GM18517 (cell line): ENCODE measurements at regions not wholly inside any gene's neighbourhood (a gene's known extent, or its start where the extent isn't known, plus 50 kb on each side); places are given as distances from the start of the nearest gene placed in this dataset.

Experiments
- ATAC-seq: cut with Tn5 transposase; IDR thresholded peaks from one replicate; pipeline ENCODE4 v1.9.1; 2021; ENCODE audit warnings: mild to moderate bottlenecking, moderate library complexity; ENCODE audit not compliant: unreplicated experiment

DNA sequence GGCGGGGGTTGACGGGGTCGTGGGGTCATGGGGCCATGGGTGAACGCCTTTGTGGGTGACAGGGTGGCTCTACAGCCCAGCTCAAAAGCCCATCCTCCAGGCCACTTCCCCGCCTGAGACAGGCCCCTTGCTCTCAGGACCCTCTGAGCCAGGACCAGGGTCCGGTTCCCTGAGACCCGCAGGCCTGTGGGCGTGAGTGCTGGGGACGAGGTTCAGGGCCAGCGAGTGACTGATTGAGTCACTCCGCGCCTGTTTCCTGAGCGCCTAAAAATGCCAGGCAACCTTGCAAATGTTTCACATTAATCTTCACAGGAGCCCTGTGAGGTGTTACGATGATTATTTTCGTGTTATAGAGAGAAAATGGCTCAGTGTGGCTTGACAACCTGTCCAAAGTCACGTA is 97.8 kb downstream of the ZNF674 start:
- no peak for ATAC-seq

DNA sequence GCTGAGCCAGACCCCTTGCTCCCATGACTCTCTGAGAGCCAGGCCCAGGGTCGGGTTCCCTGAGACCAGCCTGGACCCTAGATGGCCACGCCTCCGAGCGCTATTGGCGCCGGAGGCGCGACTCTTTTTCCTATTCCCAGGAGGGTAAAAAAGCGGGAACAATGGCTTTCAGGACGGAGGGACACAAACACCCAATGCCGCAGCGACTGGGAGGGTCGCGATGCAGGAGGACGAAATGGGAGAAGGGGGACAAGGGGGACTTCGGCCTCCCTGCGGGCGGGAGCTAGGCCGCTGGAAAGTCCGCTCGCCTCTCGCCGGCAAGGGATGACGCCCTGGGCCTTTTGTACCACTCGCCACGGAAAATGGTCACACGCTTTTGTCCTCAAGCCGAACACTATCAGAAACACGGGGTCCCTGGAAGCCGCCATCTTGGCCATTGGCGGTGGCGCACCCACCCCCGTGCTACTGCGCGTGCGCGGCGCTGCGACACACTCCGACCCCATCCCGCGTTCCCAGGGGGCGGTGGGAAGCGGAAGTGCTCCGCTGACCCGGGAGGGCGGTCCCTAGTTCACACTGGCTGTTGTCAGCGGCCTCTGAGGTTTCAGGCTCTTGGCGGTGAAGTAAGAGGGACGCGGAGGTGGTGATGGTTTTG is 98.4 kb downstream of the ZNF674 start:
- no peak for ATAC-seq

DNA sequence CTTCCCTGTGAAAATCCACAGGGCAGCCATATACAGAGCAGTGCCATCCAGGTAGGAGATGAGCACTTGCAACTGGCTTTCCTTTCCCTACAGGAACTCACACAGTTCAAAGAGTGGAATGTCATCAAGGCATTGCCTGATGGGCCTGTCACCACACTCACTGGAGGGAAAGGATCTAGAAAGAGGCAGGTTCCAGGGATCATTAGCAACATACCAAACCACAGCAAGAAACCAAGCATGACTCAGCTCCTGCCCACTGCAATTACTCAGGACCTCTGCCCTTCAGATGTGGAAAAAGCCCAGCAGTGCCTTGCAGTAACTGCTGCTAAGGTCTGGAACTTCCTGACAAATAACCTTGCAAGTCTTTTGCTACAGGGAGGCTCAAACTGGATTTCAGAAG is 101.2 kb downstream of the ZNF674 start:
- no peak for ATAC-seq

DNA sequence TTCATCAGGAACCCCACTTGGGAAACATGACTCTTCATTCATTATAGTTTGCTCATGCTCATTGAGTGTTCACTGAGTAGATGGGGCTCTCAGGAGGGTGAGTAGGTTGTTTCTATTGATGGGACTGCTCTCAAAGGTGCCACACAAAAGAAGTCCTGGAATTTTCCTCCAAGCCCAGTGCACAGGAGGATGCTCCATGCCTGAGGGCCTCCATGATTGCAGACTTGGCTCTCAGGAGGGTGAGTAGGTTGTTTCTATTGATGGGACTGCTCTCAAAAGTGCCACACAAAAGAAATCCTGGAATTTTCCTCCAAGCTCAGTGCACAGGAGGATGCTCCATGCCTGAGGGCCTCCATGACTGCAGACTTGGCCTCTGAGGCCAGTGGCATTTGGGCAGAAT is 108.5 kb downstream of the ZNF674 start:
- ATAC-seq: no peak

DNA sequence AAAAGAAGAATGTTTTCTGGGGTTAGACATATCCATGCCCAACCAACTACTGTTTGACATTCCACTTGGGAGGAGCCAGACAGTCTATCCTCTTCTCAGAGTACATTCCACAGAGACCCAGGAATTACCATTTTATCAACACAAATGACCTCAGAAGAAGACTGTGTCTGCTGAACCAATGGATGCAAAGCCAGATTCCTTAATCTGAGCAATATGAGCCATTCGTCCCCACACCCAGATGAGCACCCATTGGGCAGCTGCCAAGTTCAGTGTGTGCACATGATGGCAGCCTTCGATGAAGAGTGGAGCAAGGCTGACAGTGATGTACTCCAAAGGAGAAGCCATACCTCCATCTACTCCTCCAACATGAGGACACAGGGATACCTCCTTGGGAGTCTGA is 111.3 kb downstream of the ZNF674 start:
- ATAC-seq: no peak

DNA sequence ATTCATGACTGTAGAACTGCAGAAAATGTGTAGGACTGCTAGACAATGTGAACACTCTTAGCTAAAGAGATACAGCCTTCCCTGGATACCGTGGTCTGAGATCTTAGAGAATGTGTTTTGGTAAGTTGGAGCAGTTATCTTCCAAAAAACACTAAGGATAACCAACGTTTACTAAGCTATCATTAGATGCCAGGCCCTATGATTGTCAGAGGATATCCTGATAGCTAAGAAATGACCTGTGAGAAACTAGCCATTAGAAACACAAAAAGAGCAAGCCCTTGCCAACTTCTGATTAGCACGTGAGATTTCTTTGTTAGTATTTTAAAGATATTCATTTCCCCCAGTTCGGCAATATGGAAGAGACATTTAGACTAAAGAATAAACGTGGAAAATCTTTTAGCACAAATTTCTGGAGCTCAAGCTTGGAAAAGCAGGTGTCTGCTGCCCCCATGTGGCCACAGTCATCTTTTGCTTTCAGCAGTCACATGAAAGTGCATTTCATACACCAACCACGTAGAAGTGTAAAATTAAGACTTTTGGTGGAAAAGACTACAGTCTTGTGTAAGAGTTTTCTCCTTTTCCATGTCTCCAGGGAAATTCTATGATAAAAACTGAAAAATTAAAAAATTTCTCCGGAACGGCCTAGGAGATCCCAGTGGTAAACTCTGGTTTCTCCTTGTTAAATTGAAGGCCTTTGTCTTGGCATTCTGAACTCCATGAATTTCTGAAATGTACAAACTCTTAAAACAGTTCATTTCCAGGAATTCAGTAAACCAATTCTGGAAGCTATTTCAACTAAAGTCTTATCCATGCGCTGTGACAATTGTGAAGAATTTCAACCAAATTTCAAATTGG is 136.4 kb downstream of the ZNF674 start:
- no peak for ATAC-seq

DNA sequence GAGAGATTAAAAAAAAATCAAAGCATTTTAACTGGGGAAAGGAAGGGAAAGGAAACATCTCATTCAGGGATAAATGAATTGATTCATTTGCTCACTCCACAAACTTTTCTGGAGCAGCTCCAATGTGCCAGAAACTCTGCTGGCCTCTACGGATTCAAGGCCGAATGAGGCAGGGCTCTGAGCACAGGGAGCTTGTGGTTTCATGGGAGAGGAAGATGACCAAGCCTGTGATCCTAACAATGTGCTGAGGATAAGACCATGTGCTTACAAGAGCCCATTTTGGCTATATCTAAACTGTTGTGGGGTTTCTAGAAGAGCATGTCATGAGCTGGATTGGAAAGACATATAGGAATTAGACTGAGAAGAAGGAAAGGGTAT is 137.5 kb downstream of the ZNF674 start:
- no peak for ATAC-seq

DNA sequence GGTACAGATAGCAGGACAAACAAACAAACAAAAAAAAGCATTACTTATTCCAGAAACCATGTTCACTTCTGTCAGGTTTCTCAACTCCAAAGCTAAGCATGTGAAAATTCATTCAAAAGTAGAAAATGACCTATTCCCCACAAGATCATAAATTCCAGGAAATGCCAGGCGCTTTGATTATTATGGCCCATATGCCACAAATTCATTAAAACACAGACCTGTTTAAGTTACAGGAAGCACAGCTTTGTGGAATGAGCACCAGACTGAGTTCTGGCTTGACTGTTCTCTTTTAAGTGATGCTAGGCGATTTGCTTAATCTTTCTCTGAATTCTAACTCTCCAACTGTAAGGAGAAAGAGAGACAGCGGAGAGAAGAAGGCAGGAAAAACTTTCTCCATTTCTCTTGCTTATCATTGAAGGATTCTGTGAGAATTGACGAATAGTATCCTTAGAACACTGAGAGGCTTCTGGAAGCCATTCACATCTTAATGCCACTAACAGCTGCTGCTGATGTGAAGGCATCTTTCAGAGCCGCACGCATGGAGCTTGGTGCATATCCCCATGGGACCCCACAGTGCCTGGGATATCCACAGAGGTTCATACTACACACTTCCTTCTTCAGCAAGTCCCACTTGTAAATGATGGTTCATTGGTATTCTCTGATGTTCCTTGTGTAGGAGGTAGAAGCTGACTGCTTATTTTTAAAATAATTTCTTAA is 138.0 kb downstream of the ZNF674 start:
- no peak for ATAC-seq

DNA sequence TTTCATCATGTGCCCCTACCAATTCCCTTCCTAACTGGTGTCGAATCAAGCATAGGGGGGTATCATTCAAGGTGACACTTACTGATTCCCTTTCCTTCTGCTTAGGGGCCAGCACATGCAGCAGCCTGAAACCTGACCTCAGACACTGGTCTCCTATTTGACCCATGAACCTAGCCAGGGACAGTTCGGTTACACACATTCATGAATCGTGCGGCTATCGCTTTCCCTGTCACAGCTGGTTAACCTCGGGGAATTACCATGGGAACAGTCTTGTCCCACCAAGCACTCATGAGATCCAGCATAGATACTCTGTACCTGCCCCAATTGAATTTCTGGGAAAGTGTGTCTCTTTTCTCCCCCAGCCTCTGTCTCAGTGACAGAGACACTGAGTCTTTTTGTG is 140.4 kb downstream of the ZNF674 start:
- ATAC-seq: no peak

DNA sequence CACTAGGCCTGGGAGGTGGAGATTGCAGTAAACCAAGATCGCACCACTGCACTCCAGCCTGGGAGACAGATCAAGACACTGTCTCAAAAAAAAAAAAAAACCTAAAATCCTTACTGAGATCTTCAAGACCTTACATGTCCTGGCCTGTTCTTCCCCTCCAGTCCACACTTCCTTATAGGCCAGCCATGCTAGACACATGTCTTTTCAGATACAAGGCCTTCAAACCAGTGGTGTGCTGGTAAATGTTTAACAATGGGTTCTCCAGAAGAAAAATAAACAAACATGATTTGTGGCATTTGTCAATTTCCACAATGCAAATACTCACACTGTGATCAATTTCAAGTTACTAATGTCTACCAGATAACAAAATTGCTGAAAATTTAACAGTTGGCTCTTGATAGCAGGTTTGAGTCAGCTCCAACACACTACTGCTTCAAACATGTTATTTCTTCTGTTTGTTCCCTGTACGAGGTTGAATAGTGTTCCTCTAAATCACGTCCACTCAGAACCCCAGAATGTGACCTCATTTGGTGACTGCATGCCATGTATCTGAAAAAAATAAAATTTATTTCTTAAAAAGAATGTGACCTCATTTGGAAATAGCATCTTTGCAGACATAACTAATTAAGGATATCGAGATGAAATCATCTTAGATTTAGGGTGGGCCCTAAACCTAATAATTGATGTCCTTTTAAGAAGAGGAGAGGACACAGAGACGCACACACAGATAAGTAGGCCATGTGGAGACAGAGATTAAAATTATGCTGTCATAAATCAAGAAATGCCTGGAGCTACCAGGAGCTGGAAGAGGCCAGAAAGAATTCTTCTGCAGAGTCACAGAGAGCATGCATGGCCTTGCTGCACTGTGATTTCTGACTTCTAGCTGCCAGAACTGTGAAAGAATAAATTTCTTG is 144.4 kb downstream of the ZNF674 start:
- ATAC-seq: no peak

DNA sequence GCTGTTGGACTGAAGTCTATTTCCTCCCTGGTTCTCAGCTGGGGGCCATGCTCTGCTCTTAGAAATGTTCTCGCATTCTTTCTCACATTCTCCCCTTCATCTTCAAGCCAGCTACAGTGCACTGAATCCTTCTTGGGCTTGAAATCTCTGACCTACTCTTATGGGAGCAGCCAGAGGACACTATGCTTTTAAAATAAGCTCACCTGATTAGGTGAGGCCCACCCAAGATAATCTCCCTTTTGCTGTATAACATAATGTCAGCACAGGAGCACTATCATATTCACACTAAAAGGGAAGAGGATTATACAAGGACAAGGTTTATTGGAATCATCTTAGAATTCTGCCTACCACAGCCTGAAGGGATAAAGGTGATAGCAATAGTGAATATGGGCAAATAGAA is 146.3 kb downstream of the ZNF674 start:
- no peak for ATAC-seq

DNA sequence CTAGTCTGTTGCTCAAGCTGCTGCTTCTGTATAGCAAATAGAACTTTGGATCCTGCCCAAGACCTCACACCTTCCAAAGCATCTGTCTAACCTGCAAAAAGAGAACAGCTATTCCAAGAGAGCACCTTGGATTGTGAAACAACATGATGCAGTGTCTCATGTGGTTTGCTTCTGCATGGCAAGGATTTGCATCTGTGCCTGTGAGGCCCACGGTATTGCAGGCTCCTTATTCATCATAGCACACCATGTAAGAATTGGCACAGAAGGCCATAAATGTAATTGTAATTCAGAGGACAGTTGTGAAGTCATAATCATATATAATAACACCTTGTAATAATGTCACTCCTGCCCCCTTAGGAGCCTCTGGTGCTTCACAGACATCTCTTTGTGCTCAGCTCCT is 147.1 kb downstream of the ZNF674 start:
- no peak for ATAC-seq

DNA sequence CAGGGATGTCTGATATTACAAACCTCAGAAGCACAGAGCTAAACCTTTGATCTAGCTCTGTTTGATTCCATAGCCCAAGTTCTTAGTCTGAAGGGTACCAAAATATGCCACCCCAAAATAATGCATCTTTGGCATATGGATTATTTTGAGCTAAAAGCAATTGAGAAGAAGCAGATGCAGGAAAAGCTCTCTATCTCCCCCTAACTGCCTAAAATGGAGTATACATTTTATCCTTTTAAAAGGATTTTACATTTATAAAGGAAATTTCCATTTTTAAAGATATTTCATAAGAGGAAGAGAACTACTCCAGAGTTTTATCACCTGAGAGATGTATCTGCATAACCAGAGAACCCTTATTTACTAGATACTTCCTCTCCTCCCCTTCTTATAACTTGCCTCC is 158.7 kb downstream of the ZNF674 start:
- no peak for ATAC-seq

DNA sequence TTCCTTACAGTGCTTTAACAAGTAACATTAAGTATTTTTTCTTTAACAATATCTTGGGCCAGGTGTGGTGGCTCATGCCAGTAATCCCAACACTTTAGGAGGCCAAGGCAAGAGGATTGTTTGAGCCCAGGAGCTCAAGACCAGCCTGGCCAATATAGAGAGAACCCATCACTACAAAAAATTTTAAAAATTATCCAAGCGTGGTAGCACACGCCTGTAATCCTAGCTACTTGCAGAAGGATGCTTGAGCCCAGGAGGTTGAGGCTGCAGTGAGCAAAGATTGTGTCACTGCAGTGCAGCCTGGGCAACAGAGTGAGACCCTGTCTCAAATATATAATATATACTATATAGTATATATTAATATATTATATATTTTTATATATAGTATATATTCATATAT is 162.2 kb downstream of the ZNF674 start:
- no peak for ATAC-seq

DNA sequence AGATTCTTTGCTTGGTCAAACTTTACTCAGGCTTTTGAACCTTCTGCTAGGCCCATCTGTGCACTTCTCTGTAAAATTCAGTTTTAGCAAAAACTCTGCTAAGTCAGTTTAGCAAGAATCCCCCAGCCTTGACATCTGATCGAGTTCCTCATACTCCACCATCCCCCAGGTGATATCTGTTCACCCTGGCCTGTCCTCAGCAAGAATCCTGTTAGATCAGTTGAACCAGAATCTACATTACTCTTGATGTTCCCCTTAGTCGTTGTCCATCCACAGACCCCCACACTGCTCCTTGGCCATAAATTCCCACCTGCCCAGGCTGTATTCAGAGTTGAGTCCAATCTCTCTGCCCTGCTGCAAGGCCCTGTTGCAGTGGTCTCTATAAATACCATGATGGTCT is 162.6 kb downstream of the ZNF674 start:
- ATAC-seq: no peak

DNA sequence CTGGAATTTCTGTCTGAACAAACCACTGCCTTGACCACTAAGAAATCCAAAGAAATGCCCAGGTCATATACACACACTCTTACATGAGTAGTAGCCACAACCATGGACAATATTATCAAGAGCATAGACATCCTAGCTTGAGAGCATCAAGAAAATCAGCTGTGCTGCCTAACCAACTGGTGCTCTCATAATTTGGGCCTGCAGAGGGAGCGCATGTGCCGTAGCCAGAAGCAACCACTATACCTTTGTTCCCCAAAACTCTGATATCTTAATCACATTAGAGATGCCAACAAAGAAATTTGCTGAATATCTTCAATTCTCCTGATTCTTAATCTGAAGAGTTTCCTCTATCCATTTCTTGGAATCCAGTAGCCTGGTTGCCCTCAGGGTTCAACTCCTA is 163.6 kb downstream of the ZNF674 start:
- ATAC-seq: no peak

DNA sequence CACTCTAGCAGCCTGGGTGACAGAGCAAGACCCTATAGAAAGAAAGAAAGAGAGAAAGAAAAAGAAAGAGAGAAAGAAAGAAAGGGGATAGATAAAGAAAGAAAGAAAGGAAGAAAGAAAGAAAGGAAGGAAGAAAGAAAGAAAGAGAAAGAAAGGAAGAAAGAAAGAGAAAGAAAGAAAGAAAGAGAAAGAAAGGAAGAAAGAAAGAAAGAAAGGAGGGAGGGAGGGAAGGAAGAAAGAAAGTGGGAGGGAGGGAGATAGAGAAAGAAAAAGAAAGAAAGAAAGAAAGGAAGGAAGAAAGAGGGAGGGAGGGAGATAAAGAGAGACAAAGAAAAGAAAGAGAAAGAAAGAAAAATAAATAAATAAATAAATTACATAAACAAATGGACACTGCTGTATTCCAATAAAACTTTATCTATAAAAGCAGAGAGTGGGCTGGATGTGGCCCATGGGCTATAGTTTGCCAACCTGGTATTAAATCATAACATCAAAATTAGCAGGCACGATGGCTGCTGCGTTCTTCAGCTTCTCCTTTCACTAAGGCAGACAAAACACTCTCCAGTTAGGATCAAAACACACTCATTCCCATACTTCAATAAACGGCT is 165.0 kb downstream of the ZNF674 start:
- no peak for ATAC-seq

DNA sequence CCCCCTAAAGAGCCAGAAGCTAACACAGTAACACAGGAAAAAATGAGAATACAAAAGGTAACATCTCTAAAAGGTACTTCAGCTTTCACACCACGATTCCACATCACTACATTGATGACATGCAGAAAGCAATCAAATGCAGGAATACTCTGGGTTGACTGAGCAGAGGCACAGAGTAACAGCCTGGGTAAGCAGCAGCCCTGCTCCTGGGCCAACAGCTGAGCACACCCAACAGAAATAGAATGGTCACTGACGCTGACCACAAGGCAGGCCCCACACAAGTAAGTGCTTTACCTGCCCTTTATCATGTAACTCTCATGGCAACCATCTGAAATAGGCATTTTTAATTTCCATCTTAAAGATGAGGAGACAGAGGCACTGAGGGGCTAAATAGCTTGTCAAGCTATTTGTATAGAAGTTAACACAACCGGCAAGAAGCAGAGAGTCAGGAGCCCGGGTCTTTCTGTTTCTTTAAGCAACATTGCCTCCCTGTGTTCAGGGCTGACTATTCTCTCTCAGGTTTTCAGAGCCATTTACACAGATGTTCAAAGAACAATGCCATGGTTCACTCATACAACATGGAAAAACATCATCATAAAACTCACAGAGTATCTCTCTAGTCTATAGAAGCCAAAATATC is 168.9 kb downstream of the ZNF674 start:
- no peak for ATAC-seq

DNA sequence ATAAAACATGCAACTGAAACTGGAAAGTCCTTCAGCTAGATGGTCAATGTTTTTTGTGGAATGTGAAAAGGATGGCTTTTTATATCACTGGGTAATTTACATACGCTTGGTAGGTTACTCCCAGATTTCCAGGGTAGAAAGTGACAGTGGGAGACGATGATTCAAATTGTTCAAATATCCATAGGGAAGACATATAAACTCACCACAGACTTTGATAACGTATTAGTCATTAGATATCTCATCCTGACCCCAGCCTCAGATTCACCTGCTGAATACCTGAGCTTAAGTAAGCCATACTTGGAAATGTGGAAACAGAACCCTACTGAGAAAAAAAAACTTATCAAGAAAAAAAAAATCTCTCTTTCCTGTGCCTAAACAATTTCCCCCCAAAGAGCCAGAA is 169.4 kb downstream of the ZNF674 start:
- ATAC-seq: no peak

DNA sequence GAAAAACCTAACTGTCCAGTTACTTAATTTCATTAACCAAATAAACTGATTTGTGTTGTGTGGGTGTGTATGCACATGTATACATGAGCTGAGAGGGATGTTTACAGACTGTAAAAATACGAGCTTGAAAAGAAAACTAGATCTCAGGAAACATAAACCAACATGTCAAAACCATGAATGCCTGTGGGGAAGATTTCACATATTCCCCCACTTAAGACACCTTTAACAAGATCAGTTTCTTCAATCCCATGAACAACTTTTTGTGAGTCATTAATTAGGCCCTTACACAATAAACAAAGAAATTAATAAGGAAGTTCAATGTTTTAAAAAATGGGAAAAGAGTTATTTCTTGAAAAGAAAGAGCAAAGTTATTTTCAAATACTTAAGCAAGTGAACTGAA is 170.8 kb downstream of the ZNF674 start:
- no peak for ATAC-seq
